Aorta (tissue), 5 donors: ENCODE measurements at regions not wholly inside any gene's neighbourhood (a gene's known extent, or its start where the extent isn't known, plus 50 kb on each side); places are given as distances from the start of the nearest gene placed in this dataset.
"Not testable (repeated sequence)": the region's sequence is repeated elsewhere in the genome, so short reads cannot be mapped to it uniquely, and the experiment has no call there.

Experiments used
- ATAC-seq: fragments of 200-7000 bp; cut with Tn5 transposase; one replicate; pipeline ENCODE4 v1.9.1; 2022; ENCODE audit warnings: moderate library complexity; ENCODE audit not compliant: low FRiP score
- DNase-seq, 2 donors: peaks; one replicate each; pipeline ENCODE4 v3.0.0-alpha.2; 2020
- H3K27ac ChIP-seq, 2 donors: one replicate each; pipeline ENCODE4 v1.5.1; 2013; ENCODE audit warnings: low read length in 2 of 2, mild to moderate bottlenecking in 2 of 2, moderate library complexity in 2 of 2, control low read depth in 1 of 2, inconsistent platforms in 1 of 2, low read depth in 1 of 2
- H3K27me3 ChIP-seq, 2 donors: one replicate each; pipeline ENCODE4 v1.6.1; 2013; ENCODE audit warnings: control low read depth in 1 of 2, low read length in 1 of 2, mild to moderate bottlenecking in 1 of 2, moderate library complexity in 1 of 2; ENCODE audit not compliant: insufficient read depth in 2 of 2, control insufficient read depth in 1 of 2
- H3K36me3 ChIP-seq, 2 donors: one replicate each; pipeline ENCODE4 v1.6.1; 2013; ENCODE audit warnings: control low read depth in 1 of 2, low read length in 1 of 2, mild to moderate bottlenecking in 1 of 2; ENCODE audit not compliant: insufficient read depth in 2 of 2, control insufficient read depth in 1 of 2
- H3K4me1 ChIP-seq, 2 donors: one replicate each; pipeline ENCODE4 v1.6.1; 2013; ENCODE audit warnings: low read length in 2 of 2, control low read depth in 1 of 2, mild to moderate bottlenecking in 1 of 2, moderate library complexity in 1 of 2; ENCODE audit not compliant: insufficient read depth in 2 of 2, control insufficient read depth in 1 of 2
- H3K4me3 ChIP-seq, 2 donors: one replicate each; pipeline ENCODE4 v1.5.1; 2013; ENCODE audit warnings: low read length in 2 of 2, control low read depth in 1 of 2, mild to moderate bottlenecking in 1 of 2
- H3K9me3 ChIP-seq: one replicate; pipeline ENCODE4 v1.6.1; 2013; ENCODE audit warnings: mild to moderate bottlenecking, low read length; ENCODE audit not compliant: control insufficient read depth
- WGBS, 2 donors: extraction: QIAGEN DNeasy Blood & Tissue Kit; methylation state at CpG; one replicate each; pipeline ENCODE4 v1.1.7; 2013; 5-methylcytosine and 5-hydroxymethylcytosine counted together
- intact Hi-C, 2 donors: fragments of 100-400 bp; cut with DNase I; formaldehyde crosslinking; loops; one replicate each; pipeline versions ENCODE4 v1.14.2 to v1.15.0; 2022
- donor health status: healthy with polysubstance abuse.
- donor health status: Bipolar disorder and iron deficiency.
- donor health status: DM: no; HTN: no; CAD: no.
- donor health status: DM: no; HTN: no; CAD: no.
- donor health status: DM: yes; HTN: yes; CAD: no.

DNA sequence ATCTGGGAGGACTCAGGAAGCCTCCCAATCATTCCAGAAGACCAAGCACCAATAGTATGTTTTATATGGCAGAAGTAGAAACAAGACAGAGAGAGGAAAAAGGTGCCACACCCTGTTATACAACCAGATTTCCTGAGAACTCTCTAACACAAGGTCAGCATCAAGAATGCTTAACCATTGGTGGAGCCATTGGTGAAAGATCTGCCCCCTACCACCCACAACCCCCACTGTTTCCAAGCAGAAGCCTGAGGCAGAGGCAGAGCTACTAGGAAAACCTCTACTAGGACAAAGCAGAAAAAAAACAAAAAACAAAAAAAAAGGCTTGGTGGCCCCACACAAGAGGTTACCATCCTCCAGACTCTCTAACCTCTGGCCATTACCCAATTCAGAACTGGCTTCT is 336.2 kb downstream of the FOXD4L4 start:
- H3K27ac ChIP-seq, intact Hi-C loops, ATAC-seq, H3K4me3 ChIP-seq, H3K4me1 ChIP-seq, DNase-seq, H3K27me3 ChIP-seq, H3K9me3 ChIP-seq, H3K36me3 ChIP-seq: not testable (repeated sequence)

GRCh38 chr9:66082811-66083210 is 345.9 kb downstream of the FOXD4L4 start:
- intact Hi-C loops, H3K4me1 ChIP-seq, H3K9me3 ChIP-seq, H3K27me3 ChIP-seq, H3K36me3 ChIP-seq, DNase-seq, ATAC-seq, H3K27ac ChIP-seq, H3K4me3 ChIP-seq: not testable (repeated sequence)
- WGBS, 2 donors = no CpG with 5 or more reads among the region's 1 CpG
